GM21737 (cell line): ENCODE measurements at regions not wholly inside any gene's neighbourhood (a gene's known extent, or its start where the extent isn't known, plus 50 kb on each side); places are given as distances from the start of the nearest gene placed in this dataset.
"Not testable (repeated sequence)": the region's sequence is repeated elsewhere in the genome, so short reads cannot be mapped to it uniquely, and the experiment has no call there.

Experiments used
- ATAC-seq: cut with Tn5 transposase; IDR thresholded peaks from one replicate; pipeline ENCODE4 v1.9.1; 2021; ENCODE audit warnings: mild to moderate bottlenecking, moderate library complexity; ENCODE audit not compliant: unreplicated experiment

DNA sequence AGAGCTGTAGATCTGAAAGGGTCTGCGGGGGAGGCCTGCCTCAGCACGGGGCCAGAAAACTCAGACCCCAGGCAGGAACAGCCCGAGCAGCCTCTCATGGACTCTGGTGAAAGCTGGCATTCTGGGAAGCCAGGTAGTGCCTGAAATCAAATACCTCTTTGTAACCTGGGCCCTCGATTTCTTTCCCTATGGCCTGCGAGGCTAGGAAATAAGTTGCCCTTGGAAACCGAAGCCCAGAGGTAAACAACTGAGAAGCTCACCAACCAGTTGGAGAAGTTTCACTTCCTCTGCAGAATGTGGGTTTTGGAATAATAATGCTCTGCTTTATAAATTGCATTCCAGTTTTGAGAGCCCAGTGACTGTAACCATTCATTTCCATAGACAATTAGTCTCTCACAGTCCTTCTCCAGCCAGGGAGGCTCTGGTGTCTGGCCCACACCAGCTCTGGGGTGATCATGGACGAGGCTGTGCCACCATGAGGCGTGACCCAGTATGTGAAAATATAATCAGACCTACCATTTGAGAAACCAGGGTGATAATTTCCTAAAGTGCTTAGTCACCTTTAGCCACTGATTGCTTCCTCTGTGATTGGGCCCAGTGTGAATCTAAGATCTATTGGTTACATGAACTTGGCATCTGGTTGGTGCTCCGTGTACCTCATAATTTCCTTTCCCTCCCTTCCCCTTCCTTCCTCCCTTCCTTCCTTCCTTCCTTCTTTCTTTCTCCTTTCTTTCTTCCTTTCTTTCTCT is 133.1 kb upstream of the PELI1 start:
- ATAC-seq, result no peak

DNA sequence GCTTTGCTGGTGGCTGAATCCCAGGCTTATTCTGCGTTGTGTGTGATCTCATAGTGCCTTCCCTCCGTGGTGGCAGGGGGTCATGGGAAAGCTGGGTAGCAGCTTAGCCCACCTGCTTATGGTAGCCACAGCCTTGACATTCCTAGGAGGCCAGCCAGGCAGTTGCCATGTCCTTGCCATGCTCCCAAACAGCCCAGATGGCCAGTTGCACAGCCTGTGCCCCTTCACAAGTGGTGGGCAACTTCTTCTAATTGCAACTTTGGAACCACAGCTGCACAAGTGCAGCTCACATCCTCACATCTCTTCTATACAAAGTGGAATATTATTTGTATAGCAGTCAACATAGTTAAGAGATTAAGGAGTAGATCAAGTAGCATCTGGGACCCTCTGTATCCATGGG is 136.6 kb upstream of the PELI1 start:
- not testable (repeated sequence) for ATAC-seq

DNA sequence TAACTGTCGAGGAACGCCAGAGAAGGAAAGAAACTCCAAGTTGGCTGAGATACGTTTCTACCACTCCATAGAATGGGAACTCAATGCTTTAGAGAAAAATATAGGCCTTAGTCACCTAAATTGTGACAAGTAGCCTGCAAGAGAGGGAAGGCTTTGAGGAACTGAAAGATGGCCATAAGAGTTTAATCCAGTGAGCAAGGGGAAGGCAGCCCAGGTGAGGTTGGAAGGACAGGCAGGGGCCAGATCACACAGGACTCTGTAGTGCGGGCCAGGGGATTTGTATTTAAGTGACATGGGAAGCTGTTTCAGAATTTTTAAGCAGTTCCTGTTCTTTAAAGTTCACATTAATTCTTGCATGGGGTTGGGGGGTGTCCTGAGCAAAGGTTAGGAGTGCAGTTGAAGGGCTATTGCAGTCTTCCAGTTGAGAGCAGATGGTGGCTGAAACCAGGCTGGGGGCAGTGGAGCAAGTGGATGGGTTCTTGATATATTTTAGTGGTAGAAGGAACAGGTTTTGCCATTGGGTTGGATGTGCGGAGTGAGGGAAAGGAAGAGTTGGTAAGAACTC is 138.9 kb upstream of the PELI1 start:
- ATAC-seq, result no peak

DNA sequence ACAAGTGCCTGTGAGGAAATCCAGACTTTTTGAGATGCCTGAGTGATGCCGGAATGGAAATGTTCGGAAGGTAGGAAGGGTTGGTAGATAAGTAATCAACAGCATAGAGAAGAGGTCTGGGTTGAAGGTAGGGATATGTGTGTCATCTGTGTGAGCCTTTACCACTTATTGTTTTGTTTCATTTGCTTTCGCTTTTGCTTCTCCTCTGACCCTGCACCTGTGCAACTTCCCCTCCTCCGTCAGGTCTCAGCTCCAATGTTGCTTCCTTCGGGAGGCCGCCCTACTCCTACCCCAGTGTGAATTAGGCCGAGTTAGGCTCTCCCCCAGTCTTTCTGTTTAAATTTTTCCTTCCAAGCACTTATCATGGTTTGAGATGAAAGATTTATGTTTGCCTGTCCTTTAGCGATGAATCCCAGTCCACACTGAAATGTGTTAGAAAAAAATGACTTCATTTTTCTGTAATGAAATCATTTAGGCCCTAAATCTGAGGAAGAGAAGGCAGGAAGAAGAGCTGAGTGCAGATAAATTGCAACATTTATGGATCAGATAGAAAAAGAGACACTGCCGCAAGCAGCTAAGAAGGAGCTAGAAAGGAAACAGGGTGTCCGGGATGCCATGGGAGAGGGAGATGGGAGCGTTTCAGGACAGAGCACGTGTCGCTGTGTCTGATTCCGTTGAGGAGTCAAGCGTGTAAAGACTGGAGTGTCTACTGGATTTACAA is 139.6 kb upstream of the PELI1 start:
- ATAC-seq, result peak; percentile 81

DNA sequence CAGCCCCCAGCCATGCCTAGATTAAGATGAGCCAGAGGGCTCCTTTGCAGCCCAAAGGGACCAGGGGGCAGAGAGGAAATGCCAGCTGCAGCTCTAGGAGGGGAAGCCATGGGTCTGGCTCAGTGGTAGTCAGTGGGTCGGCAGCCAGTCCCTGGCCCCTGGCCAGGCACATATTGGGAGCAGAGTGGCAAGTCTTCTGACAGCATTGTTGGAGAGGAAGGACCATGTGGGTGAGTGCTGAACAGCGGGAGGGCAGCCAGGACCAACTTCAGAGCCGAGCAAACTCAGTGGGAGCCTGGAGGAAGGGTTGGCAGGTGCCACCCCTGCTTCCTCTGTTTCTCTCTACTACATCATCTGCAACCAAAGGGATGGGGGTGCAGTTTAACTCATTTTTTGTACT is 140.5 kb upstream of the PELI1 start:
- no peak for ATAC-seq

DNA sequence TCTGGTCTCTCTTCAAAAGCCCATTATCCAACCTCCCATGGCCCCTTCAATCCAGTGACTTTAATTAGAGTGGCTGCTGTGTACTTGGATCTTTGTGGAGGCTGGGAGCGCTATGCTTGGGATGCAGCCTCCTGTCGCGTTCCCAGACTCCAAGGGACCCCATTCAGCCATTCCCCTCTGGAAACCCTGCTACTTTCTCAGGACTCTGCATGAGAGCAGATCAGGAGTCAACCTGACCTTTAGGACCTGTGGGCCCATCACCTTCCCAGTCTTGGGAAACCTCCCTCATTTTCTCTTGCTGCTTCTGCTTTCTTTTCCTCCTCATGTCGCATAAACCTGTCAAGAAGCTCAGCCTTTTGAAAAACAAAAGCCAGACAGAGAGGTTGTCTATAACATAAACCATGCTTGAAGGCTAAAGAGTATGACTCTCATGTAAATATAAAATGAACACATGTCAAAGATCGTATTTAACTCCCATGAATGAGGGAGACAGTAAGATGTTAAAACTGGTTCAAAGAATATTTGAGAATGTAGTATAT is 143.1 kb upstream of the PELI1 start:
- no peak for ATAC-seq

DNA sequence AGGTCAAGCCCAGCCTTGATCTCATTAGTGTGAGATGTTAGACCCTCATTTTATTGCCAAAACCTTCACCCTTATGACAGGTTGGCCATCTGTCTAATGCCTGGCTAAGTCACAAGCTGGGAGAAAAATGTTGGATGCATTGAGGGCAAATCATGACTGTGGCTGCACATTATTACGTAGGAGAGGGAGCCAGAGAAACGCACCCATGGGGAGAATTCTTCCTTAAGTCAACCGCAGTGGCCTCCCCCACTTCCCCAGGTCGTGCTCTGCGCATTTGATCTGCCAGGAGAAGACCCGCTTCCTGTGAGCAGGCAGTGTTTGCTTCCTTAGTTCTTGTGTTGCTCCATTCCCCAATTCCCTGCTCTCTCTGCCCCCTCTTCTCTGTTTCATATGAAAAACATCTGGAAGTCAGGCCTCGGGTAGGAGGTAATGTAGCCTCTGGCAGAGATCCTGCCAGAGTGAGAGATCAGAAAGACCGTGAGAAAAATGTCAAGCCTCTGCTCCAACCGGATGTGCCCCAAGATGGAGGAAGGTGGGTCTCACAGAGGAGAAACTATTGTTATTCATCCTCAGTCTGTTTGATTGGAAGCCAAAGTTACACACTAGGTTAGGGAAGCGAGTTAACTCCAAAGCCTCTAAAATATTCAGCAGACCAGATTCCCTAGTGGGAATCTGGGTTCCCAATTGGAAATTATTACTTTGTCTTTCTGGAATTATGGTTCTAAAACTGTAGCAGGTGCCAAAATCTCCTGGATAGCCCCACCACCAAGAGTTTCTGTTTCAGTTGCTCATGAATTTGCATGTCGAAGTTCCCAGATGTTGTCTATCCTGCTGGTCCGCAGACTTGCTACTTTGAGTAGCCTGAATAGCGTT is 144.3 kb upstream of the PELI1 start:
- no peak for ATAC-seq

- no peak for ATAC-seq
These were observed 145.0 kb upstream of the PELI1 start for GRCh38 chr2:64289251-64289650.

GRCh38 chr2:64289737-64290136 is 145.5 kb upstream of the PELI1 start:
- ATAC-seq, result no peak

DNA sequence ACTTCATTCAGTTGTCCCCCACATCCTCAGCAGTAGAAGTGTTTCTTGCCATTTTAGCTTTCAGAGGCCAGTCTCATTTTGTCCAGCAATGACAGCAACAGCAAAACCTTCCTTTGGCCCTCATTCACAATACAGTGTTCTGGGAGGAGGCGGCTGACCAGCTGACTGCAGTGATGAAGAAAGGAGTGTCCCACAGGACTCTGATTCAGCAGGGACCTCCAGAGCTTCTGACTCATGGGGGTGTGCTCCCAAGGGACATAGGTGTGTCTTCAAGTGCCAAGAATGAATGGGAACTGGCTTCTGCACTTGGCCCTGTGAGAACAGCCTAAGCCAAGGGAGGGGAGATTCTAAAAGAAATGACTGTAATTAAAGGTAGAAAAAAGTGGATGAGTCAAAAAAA is 147.0 kb upstream of the PELI1 start:
- ATAC-seq, result no peak

GRCh38 chr2:64295326-64296139 is 151.3 kb upstream of the PELI1 start:
- ATAC-seq, result no peak

DNA sequence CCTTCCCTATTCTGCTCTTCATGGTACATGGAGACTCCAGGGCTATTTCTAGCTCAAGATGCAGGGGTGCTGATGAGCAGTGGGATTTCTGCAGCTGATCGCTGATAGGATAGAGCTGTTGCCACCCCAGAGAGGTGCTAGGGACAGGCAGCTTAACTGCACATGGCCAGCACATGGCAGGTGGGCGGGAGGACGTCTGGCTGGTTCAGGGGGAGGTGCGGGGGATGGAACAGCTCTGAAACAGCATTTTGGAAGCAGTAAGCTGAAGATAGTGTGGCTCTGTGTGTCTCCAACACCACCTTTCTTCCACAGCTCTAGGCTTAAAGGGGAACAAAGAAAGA is 151.9 kb upstream of the PELI1 start:
- no peak for ATAC-seq

- ATAC-seq, result no peak
These were observed 152.6 kb upstream of the PELI1 start for GRCh38 chr2:64296695-64297346.

GRCh38 chr2:64298161-64298560 is 153.9 kb upstream of the PELI1 start:
- ATAC-seq, result no peak

DNA sequence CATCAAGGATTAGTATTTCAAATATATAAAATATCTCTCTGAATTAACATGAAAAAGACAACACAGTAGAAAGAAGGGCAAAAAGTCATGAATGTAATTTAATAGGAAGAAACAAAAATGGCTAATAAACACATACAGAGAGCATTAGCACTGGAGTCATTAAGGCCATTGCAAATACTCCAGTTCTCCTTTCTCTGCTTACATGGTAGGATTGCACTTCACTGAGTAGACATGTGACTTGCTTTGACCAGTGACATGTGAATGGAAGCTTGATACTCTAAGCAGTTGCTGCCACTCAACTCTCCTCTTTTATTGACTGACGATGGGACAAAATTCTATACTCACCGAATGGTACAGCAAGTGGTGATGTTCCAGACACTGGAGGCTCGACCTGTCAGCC is 153.9 kb upstream of the LGALSL start:
- ATAC-seq, result no peak

GRCh38 chr2:64303250-64303649 is 150.7 kb upstream of the LGALSL start:
- no peak for ATAC-seq

GRCh38 chr2:64307421-64307820 is 146.5 kb upstream of the LGALSL start:
- ATAC-seq, result no peak

GRCh38 chr2:64311191-64311910 is 142.6 kb upstream of the LGALSL start:
- ATAC-seq, result no peak

DNA sequence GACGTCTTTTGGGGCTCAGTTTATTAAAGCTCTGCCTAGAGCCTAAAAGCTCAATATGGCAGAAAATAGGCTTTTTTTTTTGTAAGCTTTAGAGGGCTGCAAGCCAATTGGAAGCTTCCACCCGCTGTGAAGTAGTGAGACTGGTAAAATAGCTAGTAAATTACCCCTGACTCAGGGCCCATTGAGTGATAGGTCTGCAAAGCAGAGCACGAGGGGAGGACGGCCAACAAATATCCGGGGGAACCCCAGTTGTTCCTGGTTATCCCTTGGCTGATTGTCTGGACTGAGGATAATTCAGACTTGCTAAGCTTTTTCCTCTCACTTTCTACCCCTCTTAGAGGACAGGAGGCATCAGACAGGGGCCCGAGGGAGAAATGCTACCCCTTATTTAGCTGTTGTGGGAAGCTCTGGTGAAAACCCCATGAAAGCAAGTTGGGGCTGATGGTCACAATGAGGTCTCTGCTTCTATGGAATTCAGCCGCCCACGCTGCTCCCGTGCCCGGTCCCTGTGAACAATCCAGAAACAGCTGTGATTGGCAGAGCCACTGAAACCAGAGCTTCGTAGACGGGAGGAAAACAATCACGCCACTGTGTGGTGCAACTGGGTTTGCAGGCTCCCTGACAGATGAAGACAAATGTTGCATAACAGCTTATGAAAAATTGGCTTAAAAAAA is 141.9 kb upstream of the LGALSL start:
- no peak for ATAC-seq
